ENCODE measurements at regions not wholly inside any gene's neighbourhood (a gene's known extent, or its start where the extent isn't known, plus 50 kb on each side); places are given as distances from the start of the nearest gene placed in this dataset.
A peak's percentile ranks its signal among the peaks of the same experiment; 100 is the strongest.

DNA sequence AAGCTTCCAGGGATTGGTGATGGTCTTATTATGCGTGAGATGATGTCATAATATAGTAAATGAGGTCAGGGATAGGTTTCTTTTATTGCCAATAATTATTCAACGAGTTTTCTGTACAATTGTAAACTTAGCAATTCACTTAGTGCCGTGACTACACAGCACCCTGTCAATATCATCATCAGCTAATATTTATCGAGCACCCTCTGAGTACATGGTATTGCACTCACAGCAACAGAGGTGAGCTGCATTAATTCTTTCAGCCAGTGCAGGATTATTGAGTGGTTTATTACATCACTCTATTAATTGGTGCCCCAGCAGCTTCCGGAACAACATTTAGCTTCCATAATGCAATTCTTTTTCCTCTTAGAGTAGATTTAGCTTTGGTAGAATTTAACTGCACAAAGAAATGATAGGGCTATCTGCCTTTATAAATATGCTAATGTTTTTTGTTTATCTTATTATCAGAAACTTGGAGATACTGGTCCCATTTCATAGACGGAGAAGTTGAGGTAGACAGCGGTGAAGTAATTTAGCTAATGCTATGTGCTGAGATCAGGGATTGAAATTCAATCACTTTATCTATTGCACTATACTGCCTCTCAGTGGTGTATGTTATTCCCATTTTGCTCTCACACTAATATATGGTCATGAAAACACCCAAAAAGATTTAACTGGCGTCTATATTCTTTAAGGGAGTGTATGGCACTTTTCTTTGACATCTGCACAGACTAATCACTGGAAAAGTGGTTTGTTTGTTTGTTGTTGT, 726.1 kb upstream of the WWC1 start:
- no peak for DNase-seq
- Histone ChIP-seq H3K27ac (no peak overlapping the region), H3K9me3 (no peaks in the 10 kb centered on the region), H3K4me3 (no peak overlapping the region), H3K36me3 (no peaks in the 10 kb centered on the region), H3K4me1 (no peaks in the 10 kb centered on the region), H3K27me3 (replicated peaks in 1 of 7) (no peaks in the 10 kb centered on the region)
- TF ChIP-seq, protein P1, sequence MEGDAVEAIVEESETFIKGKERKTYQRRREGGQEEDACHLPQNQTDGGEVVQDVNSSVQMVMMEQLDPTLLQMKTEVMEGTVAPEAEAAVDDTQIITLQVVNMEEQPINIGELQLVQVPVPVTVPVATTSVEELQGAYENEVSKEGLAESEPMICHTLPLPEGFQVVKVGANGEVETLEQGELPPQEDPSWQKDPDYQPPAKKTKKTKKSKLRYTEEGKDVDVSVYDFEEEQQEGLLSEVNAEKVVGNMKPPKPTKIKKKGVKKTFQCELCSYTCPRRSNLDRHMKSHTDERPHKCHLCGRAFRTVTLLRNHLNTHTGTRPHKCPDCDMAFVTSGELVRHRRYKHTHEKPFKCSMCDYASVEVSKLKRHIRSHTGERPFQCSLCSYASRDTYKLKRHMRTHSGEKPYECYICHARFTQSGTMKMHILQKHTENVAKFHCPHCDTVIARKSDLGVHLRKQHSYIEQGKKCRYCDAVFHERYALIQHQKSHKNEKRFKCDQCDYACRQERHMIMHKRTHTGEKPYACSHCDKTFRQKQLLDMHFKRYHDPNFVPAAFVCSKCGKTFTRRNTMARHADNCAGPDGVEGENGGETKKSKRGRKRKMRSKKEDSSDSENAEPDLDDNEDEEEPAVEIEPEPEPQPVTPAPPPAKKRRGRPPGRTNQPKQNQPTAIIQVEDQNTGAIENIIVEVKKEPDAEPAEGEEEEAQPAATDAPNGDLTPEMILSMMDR (IDR thresholded peaks at IDR 0.05 in 8 of 11, conservative IDR thresholded peaks at IDR 0.05 in 3 of 11) = no peak
- no peak for TF ChIP-seq POLR2AphosphoS5 (IDR thresholded peaks at IDR 0.05)
- no peak for TF ChIP-seq POLR2A (IDR thresholded peaks at IDR 0.05)
- WGBS, 5 donors = 78 to 85% (median 80%) methylated on average over 8 of the region's 8 CpGs
- intact Hi-C loops (cut with DNase I; ENCODE audit: low total_unique reads) = no loop called here

DNA sequence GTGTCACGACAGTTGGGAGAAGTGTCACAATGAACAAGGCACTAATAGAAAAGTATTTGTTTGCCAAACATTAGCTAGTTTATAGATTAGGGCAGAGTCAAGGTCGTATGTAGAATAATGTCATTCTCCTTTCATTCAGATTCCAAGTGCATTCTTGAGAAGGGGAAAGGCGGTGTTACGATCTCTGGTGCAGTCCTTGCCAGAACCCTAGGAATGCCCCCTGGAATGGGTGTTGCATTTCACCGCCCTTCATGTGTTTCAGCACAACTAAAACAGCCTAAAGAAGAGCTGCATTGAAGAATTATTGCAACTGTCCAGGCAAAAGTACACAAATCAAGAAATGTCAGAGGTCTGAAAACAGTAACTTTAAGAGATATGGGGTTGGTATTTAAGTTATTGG, 721.0 kb upstream of the WWC1 start:
- no peaks in the 10 kb centered on the region for H3K36me3 ChIP-seq
- TF ChIP-seq POLR2AphosphoS5 (IDR thresholded peaks at IDR 0.05) = no peak

DNA sequence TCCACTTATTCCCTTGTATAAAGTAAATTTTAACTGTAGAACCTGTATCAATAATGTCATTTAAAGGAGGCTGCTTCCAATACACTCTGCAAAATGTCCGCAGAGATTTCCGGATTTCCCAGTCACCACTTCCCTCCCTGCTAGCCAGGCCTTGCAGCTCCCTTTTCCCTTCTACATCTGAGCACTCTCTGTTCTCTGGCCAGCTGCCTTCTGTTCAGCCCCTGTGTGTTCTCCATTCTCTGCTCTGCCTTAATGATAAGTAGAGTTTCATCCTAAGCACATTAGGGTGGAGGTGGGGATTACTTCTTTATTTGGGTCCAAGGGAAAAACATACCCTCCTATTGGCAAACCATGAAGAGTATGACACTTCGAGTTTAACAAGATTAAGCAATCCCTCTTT, 719.6 kb upstream of the WWC1 start:
- Histone ChIP-seq H3K4me3 (no peak overlapping the region), H3K4me1 (peaks cover 0 to 12% (median 0%) of the 10 kb centered on the region in 6 donors), H3K27me3 (replicated peaks in 1 of 7) (peaks cover 0 to 46% (median 13%) of the 10 kb centered on the region in 7 donors), H3K36me3 (no peaks in the 10 kb centered on the region), H3K9me3 (no peaks in the 10 kb centered on the region), H3K27ac (no peak overlapping the region)
- WGBS, 5 donors = 55 to 81% (median 76%) methylated on average over 3 of the region's 3 CpGs
- intact Hi-C loops (cut with DNase I; ENCODE audit: low total_unique reads) = no loop called here
- TF ChIP-seq POLR2AphosphoS5 (IDR thresholded peaks at IDR 0.05) = no peak
- no peak for TF ChIP-seq POLR2A (IDR thresholded peaks at IDR 0.05)
- TF ChIP-seq, protein P1 (IDR thresholded peaks at IDR 0.05 in 8 of 11, conservative IDR thresholded peaks at IDR 0.05 in 3 of 11) = no peak
- no peak for DNase-seq

More for the DNA sequence above, 721.0 kb upstream of the WWC1 start:
- Histone ChIP-seq H3K4me1 (peaks cover 0 to 12% (median 0%) of the 10 kb centered on the region in 6 donors), H3K27me3 (replicated peaks in 1 of 7) (peaks cover 0 to 34% (median 13%) of the 10 kb centered on the region in 7 donors), H3K27ac (no peak overlapping the region), H3K4me3 (no peak overlapping the region), H3K9me3 (no peaks in the 10 kb centered on the region)
- WGBS, 5 donors = 69 to 75% (median 74%) methylated on average over 5 of the region's 5 CpGs
- intact Hi-C loops (cut with DNase I; ENCODE audit: low total_unique reads) = no loop called here
- DNase-seq = no peak

DNA sequence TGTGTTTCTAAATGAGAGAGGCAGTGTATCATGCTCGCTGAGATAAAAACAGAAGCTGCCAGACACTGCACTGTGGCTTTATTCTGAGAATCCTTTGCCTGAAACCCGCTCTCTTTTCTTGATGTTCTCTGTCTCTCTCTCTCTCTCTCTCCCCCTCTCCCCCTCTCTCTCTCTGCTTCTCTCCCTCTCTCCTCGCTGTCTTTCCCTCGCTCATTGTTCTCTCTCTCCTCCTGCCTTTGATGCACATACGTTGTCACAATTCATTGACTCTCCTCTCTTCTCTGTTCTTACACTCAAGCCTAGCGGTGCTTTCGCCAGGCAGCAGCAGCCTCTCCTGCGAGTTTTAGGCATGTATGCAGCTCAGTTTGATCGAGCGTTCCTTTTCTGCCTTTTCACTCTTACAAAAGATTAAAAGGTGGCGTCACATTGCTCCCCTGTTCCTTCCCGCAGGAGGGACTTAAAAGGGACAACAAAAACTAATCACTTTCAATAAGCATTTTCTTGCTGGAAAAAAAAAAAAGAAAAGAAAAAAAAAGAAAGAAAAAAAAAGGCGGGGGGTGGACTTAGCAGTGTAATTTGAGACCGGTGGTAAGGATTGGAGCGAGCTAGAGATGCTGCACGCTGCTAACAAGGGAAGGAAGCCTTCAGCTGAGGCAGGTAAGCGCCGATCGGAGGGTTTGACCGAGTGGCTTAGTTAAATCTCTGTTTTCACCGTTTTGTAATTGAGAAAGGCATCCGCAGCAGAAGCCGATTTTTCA, 717.9 kb upstream of the WWC1 start:
- H3K4me1 ChIP-seq = peaks cover 0 to 12% (median 0%) of the 10 kb centered on the region in 6 donors
- H3K4me3 ChIP-seq = peak overlapping the region in 2 of 8 donors; percentile 7 to 21
- no peak overlapping the region for H3K27ac ChIP-seq
- no peaks in the 10 kb centered on the region for H3K36me3 ChIP-seq
- 3 to 5% (median 4%) methylated on average over 23 of the region's 23 CpGs for WGBS, 5 donors
- TF ChIP-seq POLR2AphosphoS5 (IDR thresholded peaks at IDR 0.05) (no peak), POLR2A (IDR thresholded peaks at IDR 0.05) (no peak)
- TF ChIP-seq, protein P1 (IDR thresholded peaks at IDR 0.05 in 8 of 11, conservative IDR thresholded peaks at IDR 0.05 in 3 of 11) = no peak
- peaks cover 0 to 54% (median 13%) of the 10 kb centered on the region in 7 donors for H3K27me3 ChIP-seq (replicated peaks in 1 of 7)
- no peak for DNase-seq
- intact Hi-C loops (cut with DNase I; ENCODE audit: low total_unique reads) = no loop called here
- no peaks in the 10 kb centered on the region for H3K9me3 ChIP-seq
